GM08714 (cell line): ENCODE measurements at regions not wholly inside any gene's neighbourhood (a gene's known extent, or its start where the extent isn't known, plus 50 kb on each side); places are given as distances from the start of the nearest gene placed in this dataset.
"Not testable (repeated sequence)": the region's sequence is repeated elsewhere in the genome, so short reads cannot be mapped to it uniquely, and the experiment has no call there.

ENCODE experiments used
- H3K4me3 ChIP-seq: fragments of 200-500 bp; sonication (Bioruptor generic); 2 replicates; pipeline ENCODE4 v1.5.1; 2014; ENCODE audit warnings: mild to moderate bottlenecking, low read length, inconsistent platforms
- ZNF274 ChIP-seq: IDR thresholded peaks from 2 replicates; pipeline ENCODE4 v1.6.1; 2012; ENCODE audit warnings: mild to moderate bottlenecking, low read depth, low read length

- no peak for TF ChIP-seq ZNF274
- no peak overlapping the region for H3K4me3 ChIP-seq
Measured at GRCh38 chrX:109922190-109922589, 80.7 kb upstream of the TMEM164 start.

DNA sequence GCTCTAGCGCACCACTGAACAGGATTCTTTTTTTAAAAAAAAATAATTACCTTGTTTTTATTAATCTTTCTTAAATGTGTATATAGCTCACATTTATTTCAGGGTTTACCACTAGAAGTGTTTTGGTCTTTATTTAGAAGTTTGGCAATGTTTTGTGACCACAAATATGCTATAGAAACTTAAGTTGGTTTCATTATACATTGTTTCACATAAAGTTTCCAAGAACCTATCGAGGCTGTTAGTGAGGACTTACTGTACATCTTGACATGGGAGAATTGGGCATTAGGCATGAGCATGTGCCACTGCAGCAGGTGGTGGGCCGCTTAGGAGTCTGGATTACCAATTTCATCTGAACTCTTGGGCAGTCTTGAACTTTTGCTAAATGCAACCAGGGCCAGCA, 77.9 kb upstream of the TMEM164 start:
- not testable (repeated sequence) for H3K4me3 ChIP-seq

DNA sequence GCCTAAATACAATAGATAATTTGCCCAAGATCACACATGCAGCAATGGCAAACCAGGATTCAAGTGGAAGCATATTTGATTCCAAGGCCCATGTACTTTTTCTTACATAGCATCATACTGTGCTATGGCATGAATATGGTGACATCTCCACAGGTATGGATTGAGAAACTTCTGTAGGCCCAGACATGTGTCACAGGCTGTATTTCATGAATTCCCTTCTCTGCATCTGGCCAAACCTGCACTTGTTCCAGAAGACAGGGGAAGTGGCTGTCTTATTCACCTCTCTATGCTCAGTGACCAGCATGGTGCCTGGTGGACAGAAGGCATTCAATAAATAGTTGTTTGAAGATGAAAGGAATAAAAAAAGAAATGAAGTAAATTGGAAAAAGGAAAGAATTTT, 77.3 kb upstream of the TMEM164 start:
- H3K4me3 ChIP-seq, result no peak overlapping the region
- TF ChIP-seq ZNF274, result no peak

DNA sequence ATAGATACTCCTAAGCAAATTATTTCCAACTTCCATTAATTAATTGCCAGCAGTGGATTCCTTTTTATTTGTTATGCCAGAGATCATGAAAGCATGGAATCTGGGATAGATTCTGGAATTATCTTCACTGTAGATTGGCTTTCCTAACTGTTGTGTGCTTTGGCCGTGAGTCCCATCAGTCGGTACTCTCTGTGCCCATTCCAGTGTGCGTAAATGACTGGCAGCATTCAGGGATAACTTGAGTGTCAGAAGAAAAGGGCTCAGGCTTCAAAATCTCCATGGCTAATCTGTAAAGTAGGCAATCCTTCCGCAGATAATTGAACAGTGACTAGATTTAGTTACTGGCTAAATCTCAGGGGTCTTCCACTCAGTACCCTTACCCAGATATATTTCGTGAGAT, 76.8 kb upstream of the TMEM164 start:
- H3K4me3 ChIP-seq, result no peak overlapping the region
- no peak for TF ChIP-seq ZNF274

DNA sequence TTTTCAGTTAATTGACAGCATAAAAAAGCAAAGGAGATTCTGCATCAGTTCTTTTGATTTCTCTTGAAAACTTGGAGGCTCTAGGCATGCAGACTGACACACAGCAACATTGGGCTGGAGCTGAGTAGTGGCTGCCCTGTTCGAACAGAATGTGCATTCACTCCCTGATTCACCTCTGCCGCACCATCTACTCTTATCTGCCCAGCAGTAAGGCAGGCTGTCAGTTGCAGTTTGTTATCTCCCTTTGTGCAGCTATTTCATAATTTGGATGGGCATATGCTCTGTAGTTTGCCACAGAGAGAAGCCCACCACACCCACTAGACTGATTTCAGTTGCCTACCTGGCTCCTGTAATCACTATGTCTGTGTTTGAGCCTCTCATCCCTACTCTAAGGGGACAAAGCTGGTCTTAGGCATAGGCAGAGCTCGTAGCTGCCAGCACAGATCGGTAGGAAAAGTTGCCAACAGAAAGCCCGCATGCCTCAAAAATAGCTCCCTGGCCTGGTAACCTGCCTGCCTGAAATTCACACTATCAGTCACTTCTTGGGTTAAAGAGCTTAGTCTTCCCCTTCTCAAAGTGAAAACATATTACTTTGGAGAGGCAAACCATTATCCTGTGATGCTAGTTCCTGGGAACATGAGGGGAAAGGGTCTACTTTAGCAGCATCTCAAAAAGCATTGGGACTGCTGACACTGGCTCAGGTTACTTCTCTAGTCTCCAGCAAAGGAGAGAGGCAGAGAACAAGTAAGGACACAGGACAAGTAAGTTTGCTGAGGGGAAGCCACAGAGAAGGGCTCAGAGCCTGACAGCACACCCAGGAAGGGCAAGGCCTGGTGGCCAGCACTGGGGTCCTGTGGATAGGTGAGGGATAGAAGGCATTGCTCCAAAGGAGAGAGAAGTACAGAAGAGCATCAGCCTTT, 75.9 kb upstream of the TMEM164 start:
- H3K4me3 ChIP-seq, result no peak overlapping the region
- no peak for TF ChIP-seq ZNF274

- H3K4me3 ChIP-seq, result no peak overlapping the region
- TF ChIP-seq ZNF274, result no peak
Measured at GRCh38 chrX:109927663-109928273, 75.1 kb upstream of the TMEM164 start.

DNA sequence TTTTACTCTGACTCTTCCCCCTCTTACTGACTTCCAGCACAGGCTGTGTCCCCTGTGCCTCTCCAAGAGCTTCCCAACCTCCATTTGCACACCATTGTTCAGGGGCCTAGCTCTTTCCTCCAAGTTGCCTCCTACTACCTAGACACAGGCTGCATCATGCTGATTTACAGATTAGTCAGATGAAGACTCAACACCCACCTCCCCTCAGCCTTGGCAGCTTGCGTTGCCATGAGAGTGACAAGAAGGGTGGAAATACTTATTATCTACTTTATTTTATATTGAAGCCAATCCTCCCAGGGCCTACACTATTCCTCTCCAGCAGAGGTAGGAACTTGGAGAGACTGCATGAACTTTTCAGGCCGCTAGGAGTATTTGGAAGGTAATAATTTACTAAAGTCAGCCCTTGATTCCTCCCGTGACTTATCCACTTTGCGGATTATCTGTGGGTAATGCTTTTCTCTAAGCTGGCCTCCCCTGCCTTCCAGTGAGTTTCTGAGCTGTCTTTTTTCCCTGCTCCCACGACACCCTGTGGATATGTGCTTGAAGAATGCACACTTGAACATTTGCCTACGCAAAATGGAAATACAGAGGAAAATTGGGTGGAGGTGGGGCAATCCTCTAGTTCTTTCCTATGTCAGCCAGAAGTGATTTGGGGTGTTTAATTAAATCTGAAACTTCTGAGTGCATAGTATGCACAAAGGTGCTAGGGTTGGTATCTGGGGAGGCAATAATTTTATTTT, 74.1 kb upstream of the TMEM164 start:
- no peak overlapping the region for H3K4me3 ChIP-seq
- no peak for TF ChIP-seq ZNF274

- H3K4me3 ChIP-seq, result no peak overlapping the region
- no peak for TF ChIP-seq ZNF274
Measured at GRCh38 chrX:109931677-109932076, 71.2 kb upstream of the TMEM164 start.

DNA sequence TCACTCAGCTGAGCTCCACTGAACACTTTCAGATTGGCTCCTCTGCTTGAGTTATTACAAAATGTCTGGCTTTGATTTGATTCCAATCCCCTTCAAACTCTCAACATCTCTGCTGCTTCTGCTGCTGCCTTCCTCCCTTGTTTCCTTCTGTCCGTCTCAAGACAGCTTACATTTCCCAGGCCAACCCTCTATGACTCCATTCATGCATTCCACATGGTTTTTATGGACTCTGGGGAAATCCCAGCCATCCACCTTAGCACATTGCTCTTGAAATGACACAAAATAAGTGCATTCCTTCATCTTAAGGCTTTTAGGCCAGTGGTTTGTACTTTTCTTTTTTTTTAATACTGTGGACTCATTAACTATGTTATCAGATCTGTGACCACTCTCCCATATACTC, 68.5 kb upstream of the TMEM164 start:
- H3K4me3 ChIP-seq, result no peak overlapping the region
- no peak for TF ChIP-seq ZNF274

DNA sequence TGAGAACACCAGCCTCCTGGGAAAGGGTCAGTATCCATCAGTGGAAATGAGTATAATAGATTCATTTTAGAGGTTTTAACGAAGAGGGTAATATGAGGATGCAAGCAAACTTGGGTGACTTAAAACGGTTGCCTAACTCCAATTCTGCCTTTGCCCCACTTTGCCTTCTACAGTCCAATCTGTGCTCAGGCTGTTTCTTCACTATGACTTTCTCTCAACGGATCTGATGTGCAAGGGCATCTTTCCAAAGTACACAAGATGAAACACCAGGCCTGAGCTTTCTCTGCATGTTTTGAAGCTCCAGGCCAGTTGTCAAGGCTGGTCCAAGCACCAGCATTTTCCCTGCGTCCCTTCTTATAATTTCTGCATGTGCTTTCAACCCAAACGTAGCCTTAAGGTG, 68.0 kb upstream of the TMEM164 start:
- no peak overlapping the region for H3K4me3 ChIP-seq
- TF ChIP-seq ZNF274, result no peak

GRCh38 chrX:109936114-109936513, 66.8 kb upstream of the TMEM164 start:
- no peak overlapping the region for H3K4me3 ChIP-seq
- no peak for TF ChIP-seq ZNF274

GRCh38 chrX:109936598-109936997, 66.3 kb upstream of the TMEM164 start:
- no peak overlapping the region for H3K4me3 ChIP-seq
- no peak for TF ChIP-seq ZNF274

DNA sequence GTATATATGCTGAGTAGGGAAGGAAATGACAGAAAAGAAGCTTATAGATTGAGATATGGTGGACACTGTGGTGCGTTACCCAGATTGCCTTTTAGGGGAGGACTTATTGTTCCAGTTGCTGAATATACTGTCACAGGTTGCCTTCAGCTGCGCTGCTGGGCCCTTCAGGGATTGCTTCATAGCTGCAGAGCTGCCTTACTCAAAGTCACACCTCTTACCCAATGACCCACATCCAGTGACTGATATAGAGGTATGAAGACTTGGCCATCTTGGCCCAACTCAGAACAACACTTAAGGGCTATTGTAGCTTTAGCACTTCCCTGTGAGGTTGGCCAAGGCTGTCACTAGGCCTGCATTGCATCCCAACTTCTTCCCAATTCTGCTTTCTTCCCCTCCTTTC, 63.4 kb upstream of the TMEM164 start:
- H3K4me3 ChIP-seq, result no peak overlapping the region
- no peak for TF ChIP-seq ZNF274

- TF ChIP-seq ZNF274, result no peak
- H3K4me3 ChIP-seq, result no peak overlapping the region
Measured at GRCh38 chrX:109940411-109940810, 62.5 kb upstream of the TMEM164 start.
